Upper lobe of left lung (tissue), 6 donors: ENCODE measurements at regions not wholly inside any gene's neighbourhood (a gene's known extent, or its start where the extent isn't known, plus 50 kb on each side); places are given as distances from the start of the nearest gene placed in this dataset.

ENCODE experiments used
- ATAC-seq, 2 donors: fragments of 200-7000 bp; cut with Tn5 transposase; one replicate each; pipeline ENCODE4 v1.9.1; 2022; ENCODE audit warnings: mild to moderate bottlenecking in 2 of 2, moderate library complexity in 2 of 2; ENCODE audit not compliant: low FRiP score in 2 of 2
- DNase-seq, 2 donors: peaks; one replicate each; pipeline ENCODE4 v3.0.0-alpha.2; 2019 to 2020
- H3K27ac ChIP-seq, 4 donors: fragments of 200-600 bp; sonication (generic); one replicate each; pipeline ENCODE4 v1.5.1; 2016 to 2019
- H3K27me3 ChIP-seq, 4 donors: fragments of 200-600 bp; sonication (generic); one replicate each; pipeline ENCODE4 v1.5.1; 2017 to 2019
- H3K36me3 ChIP-seq, 4 donors: fragments of 200-600 bp; sonication (generic); one replicate each; pipeline ENCODE4 v1.5.1; 2016 to 2019
- H3K4me1 ChIP-seq, 4 donors: fragments of 200-600 bp; sonication (generic); one replicate each; pipeline ENCODE4 v1.5.1; 2018 to 2019
- H3K4me3 ChIP-seq, 4 donors: fragments of 200-600 bp; sonication (generic); one replicate each; pipeline ENCODE4 v1.5.1; 2017 to 2019; ENCODE audit warnings: mild to moderate bottlenecking in 2 of 4, moderate library complexity in 1 of 4
- H3K9me3 ChIP-seq, 4 donors: fragments of 200-600 bp; sonication (generic); one replicate each; pipeline ENCODE4 v1.5.1; 2018 to 2019
- CTCF ChIP-seq, 6 experiments: fragments of 450-650 bp in 4 of 6; fragments of 200-600 bp in 2 of 6; sonication (generic) in 2 of 6; IDR thresholded peaks; one replicate each; pipeline ENCODE4 v1.5.1; 2016 to 2019; ENCODE audit warnings: antibody characterized with exemption in 6 of 6
- EP300 ChIP-seq, 4 donors: sonication (generic); formaldehyde crosslinking; IDR thresholded peaks; one replicate each; pipeline ENCODE4 v1.5.1; 2017; ENCODE audit warnings: antibody characterized with exemption in 4 of 4, control low read depth in 2 of 4
- POLR2A ChIP-seq, 4 donors: fragments of 450-650 bp; IDR thresholded peaks; one replicate each; pipeline ENCODE4 v1.5.1; 2016 to 2017; ENCODE audit warnings: antibody characterized with exemption in 4 of 4, mild to moderate bottlenecking in 2 of 4
- POLR2AphosphoS5 ChIP-seq, 2 donors: sonication (generic); formaldehyde crosslinking; IDR thresholded peaks; one replicate each; pipeline ENCODE4 v1.5.1; 2017; ENCODE audit warnings: antibody characterized with exemption in 2 of 2
- WGBS, 2 donors: methylation state at CpG; one replicate each; pipeline ENCODE4 v1.1.5; 2017 to 2018; 5-methylcytosine and 5-hydroxymethylcytosine counted together
- donor health status: DM: no; HTN: no; CAD: no; lungs with moderate emphysema.
- donor health status: DM: no; HTN: yes; CAD: no; lungs with severe emphysema.

GRCh38 chr15:27627623-27628022 is 471.5 kb downstream of the OCA2 start:
- no peaks in the 10 kb centered on the region for H3K27me3 ChIP-seq
- H3K9me3 ChIP-seq: peaks cover 0 to 14% (median 4%) of the 10 kb centered on the region in 4 donors
- no peak for DNase-seq
- TF ChIP-seq CTCF (IDR thresholded peaks at IDR 0.05): no peak
- TF ChIP-seq EP300 (IDR thresholded peaks at IDR 0.05): no peak
- TF ChIP-seq POLR2A (IDR thresholded peaks at IDR 0.05): no peak
- TF ChIP-seq POLR2AphosphoS5 (IDR thresholded peaks at IDR 0.05): no peak
- no peak overlapping the region for H3K4me3 ChIP-seq
- no peaks in the 10 kb centered on the region for H3K4me1 ChIP-seq
- no peak overlapping the region for H3K27ac ChIP-seq
- no peak for ATAC-seq
- no peaks in the 10 kb centered on the region for H3K36me3 ChIP-seq

GRCh38 chr15:27623560-27624305 is 475.4 kb downstream of the OCA2 start:
- Histone ChIP-seq H3K27me3 (no peaks in the 10 kb centered on the region), H3K4me3 (no peak overlapping the region), H3K36me3 (no peaks in the 10 kb centered on the region), H3K4me1 (no peaks in the 10 kb centered on the region), H3K9me3 (peaks cover 0 to 14% (median 4%) of the 10 kb centered on the region in 4 donors), H3K27ac (no peak overlapping the region)
- ATAC-seq (no peak), DNase-seq (no peak)
- 82 to 87% methylated on average over 9 of the region's 9 CpGs for WGBS, 2 donors
- TF ChIP-seq EP300 (IDR thresholded peaks at IDR 0.05): no peak
- no peak for TF ChIP-seq POLR2A (IDR thresholded peaks at IDR 0.05)
- no peak for TF ChIP-seq POLR2AphosphoS5 (IDR thresholded peaks at IDR 0.05)
- TF ChIP-seq CTCF (IDR thresholded peaks at IDR 0.05): no peak

GRCh38 chr15:27623149-27623548 is 476.0 kb downstream of the OCA2 start:
- TF ChIP-seq POLR2AphosphoS5 (IDR thresholded peaks at IDR 0.05) (no peak), CTCF (IDR thresholded peaks at IDR 0.05) (no peak), EP300 (IDR thresholded peaks at IDR 0.05) (no peak), POLR2A (IDR thresholded peaks at IDR 0.05) (no peak)
- Histone ChIP-seq H3K9me3 (peaks cover 0 to 14% (median 2%) of the 10 kb centered on the region in 4 donors), H3K36me3 (no peaks in the 10 kb centered on the region), H3K27me3 (no peaks in the 10 kb centered on the region), H3K4me1 (no peaks in the 10 kb centered on the region), H3K4me3 (no peak overlapping the region), H3K27ac (no peak overlapping the region)
- WGBS, 2 donors: 66 to 79% methylated on average over 10 of the region's 10 CpGs
- no peak for ATAC-seq
- DNase-seq: no peak

GRCh38 chr15:27622371-27622770 is 476.7 kb downstream of the OCA2 start:
- H3K27me3 ChIP-seq: no peaks in the 10 kb centered on the region
- no peak overlapping the region for H3K4me3 ChIP-seq
- no peaks in the 10 kb centered on the region for H3K4me1 ChIP-seq
- ATAC-seq (no peak), DNase-seq (no peak)
- H3K9me3 ChIP-seq: peaks cover 0 to 10% (median 1%) of the 10 kb centered on the region in 4 donors
- H3K27ac ChIP-seq: no peak overlapping the region
- no peaks in the 10 kb centered on the region for H3K36me3 ChIP-seq
- TF ChIP-seq POLR2AphosphoS5 (IDR thresholded peaks at IDR 0.05) (no peak), POLR2A (IDR thresholded peaks at IDR 0.05) (no peak), CTCF (IDR thresholded peaks at IDR 0.05) (no peak), EP300 (IDR thresholded peaks at IDR 0.05) (no peak)

- H3K27me3 ChIP-seq: no peaks in the 10 kb centered on the region
- ATAC-seq (no peak), DNase-seq (peak in 1 of 2 donors; percentile 50)
- no peaks in the 10 kb centered on the region for H3K4me1 ChIP-seq
- H3K36me3 ChIP-seq: no peaks in the 10 kb centered on the region
- no peak for TF ChIP-seq POLR2AphosphoS5 (IDR thresholded peaks at IDR 0.05)
- TF ChIP-seq CTCF (IDR thresholded peaks at IDR 0.05): no peak
- no peak for TF ChIP-seq POLR2A (IDR thresholded peaks at IDR 0.05)
- no peak for TF ChIP-seq EP300 (IDR thresholded peaks at IDR 0.05)
- WGBS, 2 donors: 73 to 79% methylated on average over 8 of the region's 8 CpGs
- H3K9me3 ChIP-seq: no peaks in the 10 kb centered on the region
- no peak overlapping the region for H3K27ac ChIP-seq
- no peak overlapping the region for H3K4me3 ChIP-seq
Observed at GRCh38 chr15:27619204-27619603, 479.9 kb downstream of the OCA2 start.
